Kasumi-1 (cell line): ENCODE measurements at regions not wholly inside any gene's neighbourhood (a gene's known extent, or its start where the extent isn't known, plus 50 kb on each side); places are given as distances from the start of the nearest gene placed in this dataset.
"Not testable (repeated sequence)": the region's sequence is repeated elsewhere in the genome, so short reads cannot be mapped to it uniquely, and the experiment has no call there.

Source experiments
- DNase-seq, 2 experiments: peaks; one replicate each; lab custom pipeline; 2025; lab: John Stamatoyannopoulos, UW

DNA sequence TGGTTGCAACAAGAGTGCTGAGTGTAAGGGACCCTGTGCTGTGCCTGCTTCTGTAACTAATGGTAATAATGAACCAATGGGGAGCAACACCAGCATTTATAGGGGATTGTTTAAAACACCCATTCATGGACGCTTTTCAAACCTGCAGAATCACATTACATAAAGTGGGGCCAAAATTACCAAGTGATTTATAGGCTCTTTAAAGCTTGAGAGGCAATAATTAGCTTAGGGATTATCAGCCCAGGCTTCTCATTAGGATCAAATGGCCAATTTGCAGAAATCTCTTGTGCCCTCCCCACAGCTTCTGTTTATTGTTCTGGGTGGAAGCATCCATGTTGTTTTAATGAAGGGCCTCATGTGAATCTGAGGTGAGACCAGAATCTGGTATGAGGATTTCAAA, 125.5 kb downstream of the ZNF486 start:
- not testable (repeated sequence) for DNase-seq

DNA sequence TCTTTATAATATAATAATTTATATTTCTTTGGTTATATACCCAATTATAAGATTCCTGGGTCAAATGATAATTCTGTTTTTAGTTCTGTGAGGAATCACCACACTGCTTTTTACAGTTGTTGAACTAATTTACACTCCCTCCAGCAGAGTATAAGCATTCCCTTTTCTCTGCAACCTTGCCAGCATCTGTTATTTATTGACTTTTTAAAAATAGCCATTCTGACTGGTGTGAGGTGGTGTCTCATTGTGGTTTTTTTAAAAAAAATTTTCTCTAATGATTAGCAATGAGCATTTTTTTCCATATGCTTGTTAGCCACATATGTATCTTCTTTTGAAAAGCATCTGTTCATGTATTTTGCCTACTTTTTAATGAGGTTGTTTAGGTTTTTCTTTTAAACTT, 122.2 kb downstream of the ZNF486 start:
- no peak for DNase-seq

DNA sequence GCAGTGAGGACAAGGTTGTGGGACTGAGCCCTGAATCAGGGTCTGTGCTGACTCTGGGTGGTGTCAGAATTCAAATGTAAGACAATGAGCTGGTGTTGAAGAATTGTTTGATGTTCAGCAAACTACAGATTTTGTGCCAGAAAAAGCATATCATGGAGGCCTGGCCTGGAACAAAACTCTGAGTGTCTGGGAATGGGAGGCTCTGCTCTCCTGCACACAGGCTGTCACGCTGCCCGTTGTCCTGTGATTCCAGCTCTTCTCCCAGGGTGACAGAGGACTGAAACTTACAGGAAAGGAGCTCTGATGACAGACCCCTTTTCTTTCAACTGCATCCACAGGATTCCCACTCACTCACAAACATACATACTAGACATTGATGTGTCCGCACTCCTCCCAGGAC, 120.1 kb downstream of the ZNF486 start:
- no peak for DNase-seq

DNA sequence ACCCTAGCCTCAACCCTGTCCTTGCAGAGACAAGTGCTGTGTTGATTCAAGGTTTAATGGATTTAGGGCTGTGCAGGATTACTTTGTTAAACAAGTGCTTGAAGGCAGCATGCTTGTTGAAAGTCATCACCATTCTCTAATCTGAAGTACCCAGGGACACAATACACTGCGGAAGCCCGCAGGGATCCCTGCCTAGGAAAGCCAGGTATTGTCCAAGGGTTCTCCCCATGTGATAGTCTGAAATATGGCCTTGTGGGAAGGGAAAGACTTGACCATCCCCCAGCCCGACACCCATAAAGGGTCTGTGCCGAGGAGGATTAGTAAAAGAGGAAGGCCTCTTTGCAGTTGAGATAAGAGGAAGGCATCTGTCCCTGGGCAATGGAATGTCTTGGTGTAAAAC, 118.9 kb downstream of the ZNF486 start:
- DNase-seq, result not testable (repeated sequence)

DNA sequence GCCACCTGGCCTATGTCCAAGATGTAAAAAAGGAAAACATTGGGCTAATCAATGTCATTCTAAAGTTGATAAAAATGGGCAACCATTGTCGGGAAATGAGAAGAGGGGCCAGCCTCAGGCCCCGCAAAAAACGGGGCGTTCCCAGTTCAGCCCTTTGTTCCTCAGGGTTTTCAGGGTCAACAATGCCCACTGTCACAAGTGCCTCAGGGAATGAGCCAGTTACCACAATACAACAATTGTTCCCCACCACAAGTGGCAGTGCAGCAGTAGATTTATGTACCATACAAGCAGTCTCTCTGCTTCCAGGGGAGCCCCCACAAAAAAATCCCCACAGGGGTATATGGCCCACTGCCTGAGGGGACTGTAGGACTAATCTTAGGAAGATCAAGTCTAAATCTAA, 112.5 kb downstream of the ZNF486 start:
- no peak for DNase-seq

DNA sequence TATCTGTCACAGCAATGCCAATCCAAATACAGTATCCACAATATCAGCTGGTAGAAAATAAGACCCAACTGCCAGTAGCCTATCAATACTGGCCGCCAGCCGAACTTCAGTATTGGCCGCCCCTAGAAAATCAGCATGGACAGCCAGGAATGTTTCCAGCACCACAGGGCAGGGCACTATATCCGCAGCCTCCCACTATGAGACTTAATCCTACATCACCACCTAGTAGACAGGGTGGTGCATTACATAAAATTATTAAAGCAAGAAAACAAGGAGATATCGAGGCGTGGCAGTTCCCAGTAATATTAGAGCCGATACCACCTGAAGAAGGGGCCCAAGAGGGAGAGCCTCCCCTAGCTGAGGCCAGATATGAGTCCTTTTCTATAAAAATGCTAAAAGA, 111.3 kb downstream of the ZNF486 start:
- DNase-seq, result peak; percentile 29 to 36

DNA sequence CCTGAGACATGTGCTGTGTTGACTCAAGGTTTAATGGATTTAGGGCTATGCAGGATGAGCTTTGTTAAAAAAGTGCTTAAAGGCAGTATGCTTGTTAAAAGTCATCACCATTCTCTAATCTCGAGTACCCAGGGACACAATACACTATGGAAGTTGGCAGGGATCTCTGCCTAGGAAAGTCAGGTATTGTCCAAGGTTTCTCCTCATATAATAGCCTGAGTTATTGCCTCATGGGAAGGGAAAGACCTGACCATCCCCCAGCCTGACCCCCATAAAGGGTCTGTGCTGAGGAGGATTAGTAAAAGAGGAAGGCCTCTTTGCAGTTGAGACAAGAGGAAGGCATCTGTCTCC, 109.7 kb downstream of the ZNF486 start:
- not testable (repeated sequence) for DNase-seq

DNA sequence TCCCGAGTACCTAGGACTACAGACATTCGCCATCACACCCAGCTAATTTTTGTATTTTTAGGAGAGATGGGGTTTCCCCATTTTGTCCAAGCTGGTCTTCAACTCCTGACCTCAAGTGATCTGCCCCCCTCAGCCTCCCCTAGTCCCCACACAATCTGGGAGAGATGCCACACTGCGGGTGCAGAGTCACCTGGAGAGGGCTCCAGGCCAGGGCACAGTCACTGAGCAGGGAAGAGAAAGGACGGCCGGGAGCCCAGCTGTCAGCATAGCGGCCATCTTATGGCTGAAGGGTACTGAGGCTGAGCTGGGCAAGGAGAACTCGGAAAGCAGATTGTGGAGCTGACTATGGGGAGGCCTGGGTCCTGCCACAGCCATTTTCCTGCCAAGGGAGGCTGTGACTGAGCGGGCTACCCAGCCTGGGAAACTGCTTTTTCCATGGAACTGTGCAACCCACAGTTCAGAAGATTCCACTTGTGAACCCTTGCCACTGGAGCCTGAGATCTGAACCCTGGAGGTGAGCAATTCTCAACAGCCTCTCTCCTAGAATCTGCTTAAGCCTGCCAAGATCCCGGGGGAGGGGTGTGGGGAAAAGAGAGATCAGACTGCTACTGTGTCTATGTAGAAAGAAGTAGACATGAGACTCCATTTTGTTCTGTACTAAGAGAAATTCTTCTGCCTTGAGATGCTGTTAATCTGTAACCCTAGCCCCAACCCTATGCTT, 109.2 kb downstream of the ZNF486 start:
- no peak for DNase-seq

DNA sequence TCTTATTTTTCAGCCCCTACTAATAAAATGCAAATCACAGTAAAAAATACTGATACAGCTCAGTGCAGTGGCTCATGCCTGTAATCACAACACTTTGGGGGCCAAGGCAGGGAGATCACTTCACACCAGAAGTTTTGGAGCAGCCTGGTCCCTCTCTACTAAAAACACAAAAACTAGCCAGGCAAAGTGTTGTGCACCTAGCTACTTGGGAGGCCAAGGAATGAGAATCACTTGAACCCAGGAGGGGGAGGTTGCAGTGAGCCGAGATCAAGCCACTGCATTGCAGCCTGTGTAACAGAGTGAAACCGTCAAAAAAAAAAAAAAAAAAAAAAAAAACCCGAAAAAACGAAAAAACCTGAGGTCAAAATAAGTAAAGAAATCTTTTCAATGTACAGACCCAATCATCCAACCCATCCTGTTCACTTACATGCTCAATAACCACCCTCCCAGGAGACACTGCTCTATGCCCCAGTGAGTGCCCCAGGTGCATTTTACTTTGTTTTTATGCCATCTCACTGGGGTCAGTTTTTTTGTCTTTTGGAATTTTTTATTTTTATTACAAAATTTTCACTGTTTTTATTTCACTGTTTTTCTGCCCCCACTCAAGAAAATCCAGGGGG, 107.0 kb downstream of the ZNF486 start:
- no peak for DNase-seq

DNA sequence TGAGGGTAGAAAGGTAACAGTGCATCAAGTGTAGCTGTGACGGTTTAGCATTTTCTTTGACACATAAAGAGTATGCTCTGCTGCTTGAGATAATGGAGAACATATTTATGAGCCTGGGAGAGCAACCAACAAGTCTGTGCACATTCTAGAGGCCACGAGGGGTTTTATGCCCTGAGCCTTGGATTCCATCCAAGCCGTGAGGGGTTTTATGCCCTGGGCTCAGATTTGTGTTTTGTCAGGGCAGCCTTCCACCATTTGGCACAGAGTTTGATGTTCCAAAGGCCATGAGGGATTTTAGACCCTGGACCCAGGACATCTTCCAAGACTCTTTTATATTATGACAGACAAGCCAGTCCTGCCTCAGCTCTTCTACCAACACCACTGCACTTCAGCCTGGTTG, 106.4 kb downstream of the ZNF486 start:
- no peak for DNase-seq

DNA sequence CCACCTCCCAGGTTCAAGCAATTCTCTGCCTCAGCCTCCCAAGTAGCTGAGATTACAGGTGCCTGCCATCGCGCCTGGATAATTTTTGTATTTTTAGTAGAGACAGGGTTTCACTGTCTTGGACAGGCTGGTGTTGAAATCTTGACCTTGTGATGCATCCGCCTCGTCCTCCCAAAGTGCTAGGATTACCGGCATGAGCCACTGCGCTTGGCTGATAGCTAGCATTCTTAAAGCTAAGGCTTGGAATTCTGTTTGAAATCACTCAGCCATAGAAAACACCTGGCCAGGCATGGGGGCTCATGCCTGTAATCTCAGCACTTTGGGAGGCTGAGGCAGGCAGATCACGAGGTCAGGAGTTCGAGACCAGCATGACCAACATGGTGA, 105.6 kb downstream of the ZNF486 start:
- DNase-seq, result not testable (repeated sequence)

DNA sequence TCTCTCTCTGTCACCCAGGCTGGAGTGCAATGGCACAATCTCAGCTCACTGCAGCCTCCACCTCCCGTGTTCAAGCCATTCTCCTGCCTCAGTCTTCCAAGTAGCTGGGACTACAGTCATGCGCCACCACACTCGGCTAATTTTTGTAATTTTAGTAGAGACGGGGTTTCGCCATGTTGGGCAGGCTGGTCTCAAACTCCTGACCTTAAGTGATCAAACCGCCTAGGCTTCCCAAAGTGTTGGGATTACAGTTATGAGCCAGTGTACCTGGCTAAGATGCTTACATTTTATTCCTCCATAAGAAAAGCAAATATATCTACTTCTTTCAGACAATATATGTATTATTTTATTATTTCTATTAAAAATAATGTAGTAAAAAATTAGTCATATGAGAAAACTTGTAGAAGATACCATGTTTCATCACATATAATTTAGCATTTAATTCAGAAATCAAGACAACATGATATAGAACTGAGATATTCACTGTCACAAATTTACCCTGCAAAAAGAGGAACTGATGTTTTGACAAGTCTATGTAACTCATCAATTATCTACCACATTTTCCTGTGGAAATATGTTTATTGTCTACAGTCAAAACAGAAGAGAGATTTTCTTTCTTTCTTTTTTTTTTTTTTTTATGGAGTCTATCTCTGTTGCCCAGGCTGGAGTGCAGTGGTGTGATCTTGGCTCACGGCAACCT, 105.1 kb downstream of the ZNF486 start:
- DNase-seq, result peak in 1 of 2 experiments; percentile 9

DNA sequence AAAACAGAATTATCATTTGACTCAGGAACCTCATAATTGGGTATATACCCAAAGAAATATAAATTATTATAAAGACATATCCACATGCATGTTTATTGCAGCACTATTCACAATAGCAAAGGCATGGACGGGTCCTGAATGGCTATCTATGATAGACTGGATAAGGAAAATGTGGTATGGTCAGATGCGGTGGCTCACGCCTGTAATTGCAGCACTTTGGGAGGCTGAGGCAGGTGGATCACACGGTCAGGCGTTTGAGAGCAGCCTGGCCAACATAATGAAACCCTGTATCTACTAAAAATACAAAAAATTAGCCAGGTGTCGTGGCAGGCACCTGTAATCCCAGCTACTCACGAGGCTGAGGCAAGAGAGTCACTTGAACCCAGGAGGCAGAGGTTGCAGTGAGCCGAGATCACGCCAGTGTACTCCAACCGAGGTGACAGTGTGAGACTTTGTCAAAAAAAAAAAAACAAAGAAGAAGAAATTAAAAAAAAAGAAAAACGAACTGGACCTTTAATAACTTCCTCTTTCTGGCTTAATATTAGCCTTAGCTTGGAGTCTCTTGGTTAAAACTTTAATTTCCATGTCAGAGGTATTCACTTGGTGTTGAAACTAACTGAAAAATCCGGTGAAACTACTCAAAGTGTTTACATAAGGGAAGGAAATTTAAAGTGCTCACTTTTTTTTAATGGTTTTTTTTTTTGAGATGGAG, 104.4 kb downstream of the ZNF486 start:
- DNase-seq, result no peak

DNA sequence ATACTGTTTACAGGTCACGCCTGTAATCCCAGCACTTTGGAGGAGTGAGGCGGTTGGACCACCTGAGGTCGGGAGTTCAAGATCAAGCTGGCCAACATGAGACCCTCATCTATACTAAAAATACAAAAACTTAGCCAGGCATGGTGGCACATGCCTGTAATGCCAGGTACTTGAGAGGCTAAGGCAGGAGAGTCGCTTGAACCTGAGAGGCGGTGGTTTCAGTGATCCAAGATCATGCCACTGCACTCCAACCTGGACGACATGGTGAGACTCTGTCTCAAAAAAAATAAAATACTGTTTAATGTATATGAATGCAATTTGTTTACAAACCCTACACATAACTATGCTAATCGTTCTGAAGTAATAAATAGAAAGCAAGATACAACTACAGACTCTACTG, 102.4 kb downstream of the ZNF486 start:
- no peak for DNase-seq

DNA sequence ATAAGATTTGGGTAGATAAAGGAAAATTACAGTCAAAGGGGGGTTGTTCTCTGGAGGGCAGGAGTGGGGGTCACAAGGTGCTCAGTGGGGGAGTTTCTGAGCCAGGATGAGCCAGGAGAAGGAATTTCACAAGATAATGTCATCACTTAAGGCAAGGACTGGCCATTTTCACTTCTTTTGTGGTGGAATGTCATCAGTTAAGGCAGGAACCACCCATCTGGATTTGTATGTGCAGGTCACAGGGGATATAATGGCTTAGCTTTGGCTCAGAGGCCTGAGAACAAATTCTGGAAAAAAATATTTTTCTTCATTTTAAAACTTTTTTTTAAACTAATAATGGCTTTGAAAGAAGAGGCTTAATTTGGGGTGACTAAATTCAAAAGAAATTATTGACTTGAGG, 94.5 kb downstream of the ZNF486 start:
- not testable (repeated sequence) for DNase-seq

DNA sequence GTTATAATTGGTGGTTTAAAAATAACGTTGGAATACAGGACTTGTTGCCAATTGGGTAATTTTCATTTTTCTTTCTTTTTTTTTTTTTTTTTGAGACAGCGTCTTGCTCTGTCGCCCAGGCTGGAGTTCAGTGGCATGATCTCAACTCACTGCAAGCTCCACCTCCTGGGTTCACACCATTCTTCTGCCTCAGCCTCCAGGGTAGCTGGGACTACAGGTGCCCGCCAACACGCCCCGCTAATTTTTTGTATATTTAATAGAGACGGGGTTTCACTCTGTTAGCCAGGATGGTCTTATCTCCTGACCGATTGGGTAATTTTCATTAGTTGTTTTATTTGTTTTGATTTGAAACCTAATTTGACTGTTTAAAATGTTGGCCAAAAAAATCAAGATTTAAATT, 93.7 kb downstream of the ZNF486 start:
- DNase-seq, result not testable (repeated sequence)

DNA sequence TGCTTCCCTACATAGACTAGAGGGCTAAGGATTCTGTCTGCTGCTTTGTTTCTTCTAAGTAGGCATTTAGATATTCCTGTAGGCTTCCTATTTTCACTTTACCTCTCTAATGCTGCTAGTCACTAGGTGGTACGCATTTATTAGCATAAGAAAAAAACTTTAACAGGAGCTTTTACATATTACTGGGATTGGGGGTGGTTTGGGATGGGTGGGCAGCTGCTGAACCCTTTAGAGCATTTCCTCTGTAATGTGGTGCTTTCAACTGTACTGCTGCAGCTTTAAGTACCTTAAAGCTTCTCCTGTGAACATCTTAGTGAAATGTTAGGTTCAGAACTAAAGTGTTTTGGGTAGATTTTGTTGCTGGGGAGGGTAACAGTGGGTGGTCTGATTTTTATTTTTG, 92.6 kb downstream of the ZNF486 start:
- no peak for DNase-seq

DNA sequence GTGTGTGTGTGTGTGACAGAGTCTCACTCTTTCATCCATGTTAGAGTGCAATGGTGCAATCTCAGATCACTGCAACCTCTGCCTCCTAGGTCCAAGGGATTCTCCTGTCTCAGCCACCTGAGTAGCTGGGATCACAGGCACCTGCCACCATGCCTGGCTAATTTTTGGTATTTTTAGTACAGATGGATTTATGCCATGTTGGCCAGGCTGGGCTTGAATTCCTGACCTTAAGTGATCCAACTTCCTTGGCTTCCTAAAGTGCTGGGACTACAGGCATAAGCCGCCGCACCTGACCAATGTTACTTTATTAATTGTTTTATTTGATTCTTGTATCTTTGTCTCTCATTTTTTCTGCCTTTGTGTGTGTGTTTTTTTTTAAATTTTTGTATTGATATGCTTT, 89.6 kb downstream of the ZNF486 start:
- DNase-seq, result no peak

DNA sequence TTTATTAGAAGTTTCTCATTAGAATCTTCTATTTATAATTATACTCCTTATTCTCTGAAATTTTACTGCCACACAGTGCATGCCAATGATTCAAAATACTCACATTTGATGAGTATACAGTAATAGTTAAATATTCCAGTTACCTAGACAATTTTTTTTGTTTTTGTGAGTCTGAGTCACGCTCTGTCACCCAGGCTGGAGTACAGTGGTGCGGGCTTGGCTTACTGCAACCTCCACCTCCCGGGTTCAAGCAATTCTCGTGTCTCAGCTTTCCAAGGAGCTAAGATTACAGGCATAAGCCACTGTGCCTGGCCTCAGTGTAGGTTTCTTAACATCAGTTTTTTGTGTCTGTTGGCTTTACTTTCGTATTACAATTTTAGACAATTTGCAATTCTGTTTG, 87.1 kb downstream of the ZNF486 start:
- no peak for DNase-seq

DNA sequence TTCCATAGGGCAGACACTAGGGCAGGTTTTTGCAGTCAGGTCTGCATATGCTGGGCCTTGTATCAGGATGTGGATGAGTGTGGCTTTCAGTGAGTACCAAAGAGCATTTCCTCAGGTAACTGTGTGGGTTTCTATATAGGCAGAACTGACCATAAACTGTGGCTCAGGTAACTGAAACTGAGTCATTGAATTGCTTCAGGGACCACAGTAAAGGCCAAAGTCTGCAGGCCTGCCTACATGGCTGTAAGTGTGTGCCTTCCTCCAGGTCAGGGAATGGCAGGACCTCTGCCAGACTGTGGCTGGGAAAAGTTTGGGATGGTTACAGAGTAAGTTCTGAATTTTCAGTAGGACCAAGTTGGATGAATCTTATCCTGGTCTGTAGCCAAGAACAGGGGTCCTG, 85.6 kb downstream of the ZNF486 start:
- no peak for DNase-seq

DNA sequence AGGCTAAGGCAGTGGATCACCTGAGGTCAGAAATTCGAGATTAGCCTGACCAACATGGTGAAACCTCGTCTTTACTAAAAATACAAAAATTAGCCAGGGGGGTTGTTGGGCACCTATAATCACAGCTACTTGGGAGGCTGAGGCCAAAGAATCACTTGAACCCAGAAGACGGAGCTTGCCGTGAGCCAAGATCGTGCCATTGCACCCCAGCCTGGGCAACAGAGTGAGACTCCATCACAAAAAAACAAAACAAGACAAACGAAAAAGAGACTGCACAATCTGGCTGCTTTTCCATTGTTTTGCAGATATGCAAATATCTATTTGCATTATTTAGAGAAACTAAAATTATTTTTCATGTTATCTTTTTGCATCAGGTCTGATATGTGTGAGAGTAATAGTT, 83.6 kb downstream of the ZNF486 start:
- no peak for DNase-seq

DNA sequence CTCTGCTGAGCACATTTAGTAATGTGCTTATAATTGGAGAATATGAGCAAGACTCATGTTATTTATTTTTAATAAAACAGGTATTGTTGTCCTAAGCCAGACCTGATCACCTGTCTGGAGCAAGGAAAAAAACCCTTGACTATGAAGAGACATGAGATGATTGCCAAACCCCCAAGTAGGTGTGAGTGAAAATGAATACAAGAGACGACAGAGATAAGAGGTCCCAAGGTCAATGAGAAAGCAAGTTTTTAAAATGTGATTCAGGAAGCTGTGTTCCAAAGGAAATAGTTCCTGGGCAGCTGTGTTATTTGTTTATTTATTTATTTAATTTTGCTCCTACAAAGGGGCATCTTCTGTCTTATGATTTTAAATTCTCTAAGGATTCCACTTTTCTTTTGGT, 83.1 kb downstream of the ZNF486 start:
- no peak for DNase-seq
